RCC 7860 (cell line): ENCODE measurements at regions not wholly inside any gene's neighbourhood (a gene's known extent, or its start where the extent isn't known, plus 50 kb on each side); places are given as distances from the start of the nearest gene placed in this dataset.

Experiments
- DNase-seq: peaks from one replicate; pipeline ENCODE4 v3.0.0-alpha.2; 2015; ENCODE audit warnings: low spot score
- FAIRE-seq: peaks from 2 replicates; lab custom pipeline; 2012; peaks lifted over from hg19 to GRCh38; lab: Jason Lieb, UNC

DNA sequence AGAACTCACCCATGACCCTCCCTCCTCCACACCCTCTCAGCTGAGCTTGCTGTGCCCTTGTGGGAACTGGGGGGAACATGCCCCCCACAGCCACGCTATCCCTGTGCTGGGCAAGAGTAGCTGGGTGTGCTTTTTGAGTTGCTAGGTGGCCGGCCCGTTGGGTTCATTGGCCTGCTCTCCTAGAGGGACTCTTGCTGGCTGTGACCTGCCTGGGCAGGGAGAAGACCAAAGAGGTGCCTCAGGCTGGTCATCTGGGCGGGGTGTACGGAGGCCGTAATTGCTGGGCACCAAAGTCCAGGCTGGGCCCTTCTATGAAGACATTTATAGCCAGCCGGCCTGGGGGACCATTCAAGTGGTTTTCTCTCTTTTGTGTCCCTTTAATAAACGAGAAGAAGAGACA lies 138.3 kb upstream of the ZBTB40 start:
- FAIRE-seq = no peak
- DNase-seq = no peak

DNA sequence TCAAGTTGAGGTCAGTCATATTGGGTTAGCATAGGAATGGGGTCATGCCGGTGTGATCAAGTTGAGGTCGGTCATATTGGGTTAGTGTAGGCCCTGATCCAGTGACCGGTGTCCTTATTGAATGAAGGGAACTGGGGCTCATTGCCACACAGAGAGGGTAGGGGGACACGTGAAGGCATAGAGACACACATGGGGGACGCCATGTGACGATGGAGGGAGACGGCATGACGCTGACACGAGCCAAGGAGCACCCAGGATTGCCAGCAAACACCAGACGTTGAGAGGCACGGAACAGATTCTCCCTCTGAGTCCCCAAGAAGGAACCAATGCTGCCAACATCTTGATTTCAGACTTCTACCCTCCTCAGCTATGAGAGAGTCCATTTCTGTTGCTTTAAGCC lies 136.9 kb upstream of the ZBTB40 start:
- DNase-seq (no peak), FAIRE-seq (no peak)

DNA sequence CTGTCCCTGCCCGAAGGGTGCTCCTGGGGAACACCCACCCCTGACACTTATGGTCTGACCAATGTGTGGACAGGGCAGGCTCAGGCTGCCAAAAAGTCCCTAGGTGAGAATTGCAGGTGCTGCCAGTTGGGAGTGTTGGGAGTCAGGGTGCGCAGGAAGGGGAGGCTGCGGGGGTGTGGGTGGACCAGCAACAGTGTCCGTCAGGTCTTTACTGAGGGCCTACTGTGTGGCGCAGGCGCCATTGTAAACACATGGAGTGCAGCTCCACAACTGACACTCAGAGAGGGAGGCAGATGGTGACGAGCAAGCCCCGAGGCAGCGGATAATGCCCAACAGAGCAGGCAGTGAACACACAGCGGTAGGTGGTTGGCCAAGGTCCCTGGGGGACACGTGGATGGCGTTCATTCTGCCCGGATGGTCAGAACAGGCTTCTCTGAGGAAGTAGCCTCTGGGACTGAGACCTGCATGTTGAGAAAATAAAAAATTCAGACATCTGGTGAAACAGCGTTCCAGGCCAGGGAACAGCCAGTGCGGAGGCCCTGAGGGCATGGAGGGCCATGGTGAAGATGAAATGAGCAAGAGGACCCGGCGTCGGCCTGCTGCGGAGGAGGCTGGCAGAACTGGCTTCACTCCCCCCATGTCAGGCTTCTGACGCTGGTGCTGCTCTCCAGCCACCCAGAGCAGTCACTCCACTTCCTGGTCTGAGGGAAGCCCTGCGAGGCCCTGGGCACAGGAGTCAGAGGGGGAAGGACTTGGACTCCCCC lies 136.2 kb upstream of the ZBTB40 start:
- no peak for FAIRE-seq
- no peak for DNase-seq

DNA sequence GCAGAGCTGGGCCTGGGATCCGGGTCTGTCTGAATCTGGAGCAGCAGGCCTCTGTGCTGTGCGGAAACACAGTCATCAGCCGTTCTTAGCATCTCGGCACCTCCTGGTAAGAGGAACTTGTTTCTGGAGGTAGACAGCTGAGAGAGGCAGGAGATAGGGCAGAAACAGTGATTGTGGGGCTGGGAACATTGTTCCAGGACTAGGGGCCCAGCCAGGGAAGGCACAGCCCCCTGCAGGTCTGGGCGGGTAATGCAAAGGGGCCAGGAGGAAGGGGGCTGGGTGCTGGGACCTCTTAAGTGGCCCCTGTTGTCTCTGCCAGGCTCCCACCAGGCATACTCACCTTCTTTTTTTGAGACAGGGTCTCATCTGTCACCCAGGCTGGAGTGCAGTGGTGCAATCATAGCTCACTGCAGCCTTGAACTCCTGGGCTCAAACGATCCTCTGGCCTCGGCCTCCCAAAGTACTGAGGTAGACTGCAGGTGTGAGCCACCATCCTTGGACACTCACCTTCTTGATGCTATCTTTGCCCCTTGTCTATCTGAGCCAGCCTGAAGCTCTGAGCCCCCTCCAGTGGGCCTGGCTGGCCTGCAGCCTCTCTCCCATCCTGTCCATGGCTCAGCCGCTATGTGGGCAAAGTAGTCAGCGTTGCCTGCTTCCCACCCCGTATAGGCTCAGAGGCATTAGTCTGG lies 134.3 kb upstream of the ZBTB40 start:
- no peak for DNase-seq
- no peak for FAIRE-seq

DNA sequence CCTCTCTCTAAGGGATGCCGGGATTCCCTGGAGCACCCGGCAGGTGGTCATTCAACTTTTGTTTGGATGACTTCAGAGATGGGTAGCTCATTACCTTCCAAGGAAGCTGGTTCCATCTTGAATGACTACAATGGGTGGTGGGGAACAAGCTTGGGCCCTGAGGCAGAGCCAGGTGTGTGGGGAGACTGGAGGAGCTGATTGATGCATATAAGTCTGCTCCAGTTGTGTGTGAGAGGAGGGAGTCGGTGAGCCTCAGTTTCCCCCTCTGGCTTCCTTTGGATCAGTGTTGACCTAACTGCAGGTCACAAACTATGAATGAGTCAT lies 133.8 kb upstream of the ZBTB40 start:
- no peak for FAIRE-seq

DNA sequence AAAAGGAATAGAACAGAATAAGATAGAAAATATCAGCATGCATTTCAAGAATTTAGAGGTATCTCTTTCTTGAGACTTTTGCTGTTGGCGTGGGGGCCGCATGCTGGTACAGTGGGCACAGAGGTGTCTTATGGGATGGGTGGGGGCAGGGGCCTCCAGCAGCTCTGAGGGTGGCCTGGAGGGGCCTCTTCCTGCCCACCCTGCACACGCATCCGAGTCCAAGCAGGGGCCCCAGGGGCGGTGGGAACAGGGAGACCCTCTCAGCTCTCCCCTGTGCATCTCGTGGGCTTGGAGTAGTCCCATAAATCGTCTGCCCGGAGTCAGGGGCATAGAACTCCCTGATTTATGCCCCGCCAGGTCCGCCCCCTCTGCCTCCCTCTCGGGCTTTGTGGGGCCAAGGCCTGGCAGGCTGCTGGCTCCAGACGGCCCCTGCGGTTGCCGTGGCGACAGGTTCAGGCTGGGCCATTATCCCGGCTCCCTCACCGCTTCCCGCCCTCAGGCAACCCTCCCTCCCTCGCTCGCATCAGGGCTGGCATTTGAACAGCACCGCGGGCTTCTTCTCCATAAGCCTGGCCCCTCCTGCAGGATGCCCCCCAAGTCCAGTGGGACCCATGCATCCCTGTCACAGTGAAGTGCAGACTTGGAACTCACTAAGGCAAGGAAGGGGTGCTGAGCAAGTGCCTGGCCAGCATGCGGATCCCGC lies 133.2 kb upstream of the ZBTB40 start:
- no peak for DNase-seq

More for the DNA sequence above, 133.8 kb upstream of the ZBTB40 start:
- DNase-seq = no peak

DNA sequence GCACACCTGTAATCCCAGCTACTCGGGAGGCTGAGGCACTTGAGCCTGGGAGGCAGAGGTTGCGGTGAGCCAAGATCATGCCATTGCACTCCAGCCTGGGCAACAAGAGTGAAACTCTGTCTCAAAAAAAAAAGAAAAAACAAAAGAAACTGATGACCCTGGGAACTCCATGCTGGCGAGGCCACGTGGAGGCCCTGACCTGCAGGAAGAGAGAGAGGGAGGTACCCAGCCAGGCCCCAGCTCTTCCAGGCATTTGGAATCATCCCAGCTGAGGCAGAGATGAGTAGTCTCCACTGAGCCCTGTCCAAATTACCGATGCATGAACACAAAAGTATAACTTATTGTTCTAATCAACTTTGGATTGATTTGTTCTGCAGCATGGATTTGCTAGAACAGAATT lies 132.0 kb upstream of the ZBTB40 start:
- no peak for DNase-seq
- FAIRE-seq = no peak

More for the DNA sequence above, 133.2 kb upstream of the ZBTB40 start:
- FAIRE-seq = no peak

DNA sequence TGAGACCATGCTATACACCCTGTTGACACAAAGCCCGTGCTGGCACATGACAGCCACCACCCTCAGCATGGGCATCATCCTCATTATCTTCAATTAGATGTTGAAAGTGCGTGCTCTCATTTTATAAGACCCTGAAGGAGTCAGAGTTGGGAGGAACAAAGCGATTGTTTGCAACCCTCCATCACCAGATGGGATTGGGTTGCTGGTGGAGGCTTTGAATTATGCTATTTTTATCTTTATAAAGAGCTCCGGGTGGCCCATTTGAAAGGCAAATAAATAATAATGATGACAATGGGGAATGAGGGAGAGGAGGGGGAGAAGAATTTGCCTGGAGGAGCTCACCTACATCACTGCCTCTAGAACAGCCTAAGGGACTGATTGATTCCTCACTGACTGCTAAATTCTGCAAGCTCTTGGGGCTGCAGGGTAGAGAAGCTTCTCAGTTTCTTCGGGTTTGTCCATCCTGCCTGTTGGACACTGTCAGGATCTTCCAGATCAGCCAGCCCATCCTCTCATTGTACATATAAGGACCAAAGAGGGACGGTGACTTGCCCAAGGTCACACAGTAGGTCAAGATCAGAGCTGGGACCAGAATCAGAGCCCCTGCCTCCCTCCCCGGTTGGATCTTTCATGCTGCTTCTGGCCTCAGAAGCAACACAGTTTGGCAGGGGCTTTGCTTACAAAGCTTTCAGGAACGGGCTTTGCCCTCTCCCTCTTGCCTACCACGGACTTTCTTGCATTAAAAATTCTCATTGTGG lies 130.9 kb upstream of the ZBTB40 start:
- DNase-seq = no peak
- FAIRE-seq = no peak

DNA sequence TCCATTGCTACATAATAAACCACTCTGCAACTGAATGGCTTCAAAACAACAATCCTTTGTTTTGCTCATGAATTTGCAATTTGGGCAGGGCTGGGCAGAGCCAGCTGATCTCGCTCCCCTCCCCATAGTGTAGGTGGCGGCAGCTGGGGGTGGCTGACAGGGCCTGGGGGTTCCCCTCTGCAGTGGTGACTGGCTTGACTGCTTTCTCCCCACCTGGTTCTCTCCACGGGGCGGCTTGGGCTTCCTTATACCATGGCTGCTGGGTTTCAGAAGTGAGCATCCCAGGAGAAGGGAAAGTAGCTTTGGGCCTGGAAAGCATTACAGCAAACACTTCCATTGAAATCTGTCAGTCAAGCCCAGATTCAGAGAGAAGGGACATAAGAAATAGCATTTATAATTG lies 129.7 kb upstream of the ZBTB40 start:
- FAIRE-seq (no peak), DNase-seq (no peak)

DNA sequence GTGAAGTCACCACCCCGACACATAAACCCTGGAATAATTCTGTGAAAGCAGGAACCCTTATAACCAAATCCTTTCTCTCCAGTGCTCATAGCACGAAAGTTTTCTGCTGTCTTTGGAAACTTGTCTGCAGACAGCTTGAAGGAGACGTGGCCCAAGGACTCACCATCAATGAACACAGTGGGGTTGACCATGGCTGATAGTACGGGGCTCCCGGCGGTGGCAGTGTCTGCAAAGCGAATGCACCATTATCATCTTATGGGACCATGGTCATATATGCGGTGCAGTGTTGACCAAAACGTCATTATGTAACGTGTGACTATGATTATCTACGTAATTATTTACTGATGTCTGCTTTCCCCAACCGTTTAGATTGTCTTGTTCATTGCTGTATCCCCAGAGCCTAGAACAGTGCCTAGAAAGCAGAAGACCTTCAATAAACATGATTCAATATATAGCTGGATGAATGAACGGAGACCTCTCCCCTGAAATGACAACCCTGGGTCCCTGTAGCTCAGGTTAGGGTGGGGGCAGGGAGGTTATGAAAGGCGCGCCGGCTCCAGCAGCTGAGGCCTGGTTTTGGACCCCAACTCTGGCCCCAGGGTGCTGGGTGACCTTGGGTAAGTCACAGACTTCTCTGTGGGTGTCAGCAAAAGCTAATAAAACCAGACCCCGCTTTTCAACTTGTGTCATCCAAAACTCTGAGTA lies 128.4 kb upstream of the ZBTB40 start:
- DNase-seq (no peak), FAIRE-seq (no peak)

DNA sequence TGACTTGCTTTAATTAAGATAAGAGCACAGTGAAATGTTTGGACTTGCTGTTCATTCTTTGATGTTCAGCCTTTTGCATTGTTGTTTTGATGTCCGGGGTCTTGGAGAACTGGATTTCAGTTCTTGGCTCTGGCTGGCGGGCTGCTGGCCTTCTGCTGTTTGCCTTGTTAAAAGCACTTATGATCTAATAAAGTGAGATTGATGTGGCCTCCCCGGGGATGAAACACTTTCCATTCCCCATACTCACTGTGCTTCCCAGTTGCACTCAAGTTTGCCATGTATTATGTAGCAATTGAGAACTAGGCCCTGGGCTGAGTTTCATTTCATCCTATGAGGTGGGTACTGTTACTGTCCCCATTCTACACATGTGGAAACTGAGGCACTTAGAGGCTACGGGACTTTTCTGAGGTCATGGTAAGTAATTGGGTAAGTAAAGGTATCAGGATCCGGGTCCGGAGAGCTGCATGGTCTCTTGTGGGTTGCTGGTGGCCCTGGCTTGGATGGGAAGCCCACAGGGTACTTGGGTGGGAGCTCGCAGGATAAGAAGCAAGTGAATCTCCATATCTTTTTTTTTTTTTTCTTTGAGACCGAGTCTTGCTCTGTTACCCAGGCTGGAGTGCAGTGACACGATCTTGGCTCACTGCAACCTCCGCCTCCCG lies 127.7 kb upstream of the ZBTB40 start:
- FAIRE-seq (no peak), DNase-seq (no peak)

DNA sequence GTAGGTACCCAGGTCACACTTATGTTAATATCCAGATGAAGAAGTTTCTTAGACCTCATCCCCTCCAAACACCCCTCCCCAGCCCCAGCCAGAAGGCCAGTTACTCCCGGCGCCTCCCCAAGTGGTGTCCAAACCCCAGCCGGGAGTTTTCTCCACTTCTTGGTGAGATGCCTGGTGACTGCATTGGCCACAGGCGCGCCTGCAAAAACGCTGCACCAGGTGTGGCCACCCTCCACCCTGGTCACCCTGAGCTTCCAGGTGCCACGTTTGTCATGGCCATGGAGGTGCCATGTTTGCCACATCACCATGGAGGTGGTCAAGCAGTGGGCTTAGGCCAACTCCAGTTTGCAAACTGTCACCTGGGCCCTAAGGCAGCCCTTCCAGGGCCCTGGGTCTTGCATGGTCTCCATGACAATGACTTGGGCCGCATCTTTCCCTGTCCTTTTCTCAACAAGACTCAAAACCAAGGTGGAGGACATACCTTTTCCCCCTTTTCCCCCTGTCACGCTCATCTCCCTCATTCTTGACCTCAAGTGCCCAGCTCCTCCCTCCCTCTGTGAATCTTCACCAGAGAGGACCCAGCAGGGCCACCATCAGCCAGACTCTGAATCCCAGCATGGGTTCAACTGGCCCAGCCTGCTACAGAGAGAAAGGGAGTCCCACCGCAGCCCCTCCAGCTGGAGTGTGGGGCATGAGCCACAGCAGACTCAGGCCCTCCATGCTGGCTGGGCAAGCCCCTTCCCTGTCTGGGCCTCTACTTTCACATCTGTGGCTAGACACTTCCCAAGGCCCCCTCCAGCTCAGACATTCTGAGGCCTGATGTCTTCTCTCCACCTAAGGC lies 125.9 kb upstream of the ZBTB40 start:
- no peak for DNase-seq
- no peak for FAIRE-seq

DNA sequence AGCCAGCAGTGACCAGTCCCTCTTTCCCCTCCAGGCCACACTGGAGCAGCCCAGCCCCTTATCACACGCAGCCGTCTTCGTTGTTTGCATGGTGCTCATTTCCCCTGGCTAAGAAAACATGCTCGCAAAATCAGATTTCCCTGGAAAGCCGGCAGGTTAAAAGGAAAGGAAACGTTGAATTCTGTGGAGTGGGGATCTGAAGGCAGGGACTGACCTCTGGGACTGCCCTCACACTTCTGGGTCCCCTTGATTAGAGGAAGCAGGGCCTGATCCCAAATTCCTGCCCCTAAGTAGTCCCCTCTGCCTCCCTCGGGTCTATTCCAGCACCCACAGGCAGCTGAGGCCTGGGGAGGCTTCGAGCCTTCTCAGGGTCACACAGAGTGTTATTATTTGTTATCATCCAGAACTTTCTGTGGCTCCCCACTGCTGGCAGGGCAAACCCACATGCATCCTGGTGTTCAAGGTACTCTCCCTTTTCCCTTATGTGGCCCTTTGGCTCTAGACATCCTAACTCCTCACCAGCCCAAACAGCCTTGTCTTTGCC lies 125.2 kb upstream of the ZBTB40 start:
- no peak for FAIRE-seq
- DNase-seq = no peak

DNA sequence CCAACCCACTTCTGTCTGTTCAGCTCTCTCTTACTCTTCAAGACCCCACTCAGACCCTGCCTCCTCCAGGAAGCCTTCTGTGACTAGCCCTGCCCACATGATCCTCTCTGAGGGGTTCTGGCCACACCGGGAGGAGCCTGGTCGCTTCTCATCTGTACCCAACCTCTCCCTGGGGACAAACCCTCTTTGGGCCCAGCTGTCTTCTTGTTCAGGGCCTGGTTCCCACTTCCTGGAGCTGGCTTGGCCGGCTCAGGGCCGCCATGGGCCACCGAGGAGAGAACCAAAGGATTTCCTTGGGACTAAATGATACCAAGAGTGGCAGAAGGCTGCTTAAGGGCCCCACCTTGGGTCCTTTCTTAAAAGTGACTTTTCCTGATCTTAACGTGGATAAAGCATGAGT lies 124.7 kb upstream of the ZBTB40 start:
- FAIRE-seq (no peak), DNase-seq (no peak)

DNA sequence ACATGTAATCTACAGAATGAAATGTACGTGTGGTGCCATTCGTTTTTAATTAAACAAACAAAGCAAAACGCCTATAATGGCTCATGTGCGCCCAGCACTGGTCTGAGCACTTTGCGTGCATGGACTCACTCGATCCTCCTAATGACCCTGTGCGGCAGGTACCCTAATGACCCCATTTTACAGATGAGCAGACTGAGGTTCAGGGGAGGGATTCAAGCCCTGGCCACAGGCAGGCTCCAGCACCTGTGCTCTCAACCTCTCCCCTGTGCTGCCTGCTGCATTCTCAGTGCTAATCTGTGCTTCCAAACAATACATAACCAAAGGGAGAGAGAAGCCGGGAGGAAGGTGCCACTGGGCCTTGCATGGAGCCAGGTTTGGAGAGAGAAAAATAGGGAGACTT lies 124.2 kb upstream of the ZBTB40 start:
- no peak for DNase-seq
- no peak for FAIRE-seq

DNA sequence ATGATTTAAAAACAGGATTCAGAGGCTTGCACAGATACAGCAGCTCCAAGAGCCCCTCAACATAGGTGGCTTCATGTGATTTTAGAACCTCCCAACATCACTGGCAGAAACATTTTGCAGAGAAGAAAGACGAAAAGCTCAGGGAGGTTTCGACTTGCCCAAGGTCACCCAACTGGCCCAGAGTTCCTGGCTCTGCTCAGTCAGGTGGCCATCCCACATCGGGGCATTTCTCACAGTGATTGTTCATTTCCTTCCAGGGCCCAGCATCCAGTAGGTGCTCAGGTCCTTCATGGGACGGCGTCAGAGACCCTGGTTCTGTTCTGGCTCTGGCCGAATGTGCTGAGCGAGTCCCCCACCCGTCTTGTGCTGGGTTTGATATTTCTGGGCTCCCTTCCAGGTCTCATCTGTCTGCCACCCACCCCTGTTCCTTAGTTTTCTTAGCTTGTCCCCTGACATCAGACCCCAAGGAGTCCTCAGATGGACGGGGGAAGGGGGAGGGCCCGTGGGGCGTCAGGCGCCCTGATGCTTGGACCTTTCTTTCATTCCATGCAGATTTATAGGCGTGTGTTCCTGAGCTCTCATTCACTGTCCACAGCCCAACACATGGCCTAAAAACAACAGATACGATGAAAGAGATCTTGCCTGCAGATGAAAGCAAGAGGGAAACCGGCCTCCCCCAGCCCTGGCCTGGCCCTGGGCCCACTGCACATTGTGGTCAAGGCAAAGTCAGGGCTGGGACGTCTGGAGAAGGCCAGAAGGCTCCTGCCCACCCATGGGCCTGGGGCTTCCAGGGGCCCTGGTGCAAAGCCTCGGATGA lies 123.1 kb upstream of the ZBTB40 start:
- DNase-seq (no peak), FAIRE-seq (no peak)

DNA sequence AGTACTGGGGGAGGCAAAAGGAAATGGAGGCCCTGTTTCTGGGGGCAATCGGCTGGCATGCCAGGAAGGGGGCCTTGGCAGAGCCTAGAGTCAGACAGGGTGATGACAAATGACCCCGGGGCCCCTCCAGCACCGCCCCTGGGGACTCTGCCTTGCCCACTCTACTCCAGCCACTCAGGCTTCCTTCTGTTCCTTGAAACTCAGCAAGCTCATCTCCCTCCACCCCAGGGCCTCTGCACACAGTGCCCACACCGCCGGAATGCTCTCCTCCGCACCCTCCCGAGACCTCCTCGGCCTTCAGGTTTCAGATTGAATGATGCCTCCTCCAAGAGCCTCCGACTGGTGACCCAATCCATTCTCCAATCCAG lies 122.5 kb upstream of the ZBTB40 start:
- DNase-seq = no peak
- FAIRE-seq = no peak

DNA sequence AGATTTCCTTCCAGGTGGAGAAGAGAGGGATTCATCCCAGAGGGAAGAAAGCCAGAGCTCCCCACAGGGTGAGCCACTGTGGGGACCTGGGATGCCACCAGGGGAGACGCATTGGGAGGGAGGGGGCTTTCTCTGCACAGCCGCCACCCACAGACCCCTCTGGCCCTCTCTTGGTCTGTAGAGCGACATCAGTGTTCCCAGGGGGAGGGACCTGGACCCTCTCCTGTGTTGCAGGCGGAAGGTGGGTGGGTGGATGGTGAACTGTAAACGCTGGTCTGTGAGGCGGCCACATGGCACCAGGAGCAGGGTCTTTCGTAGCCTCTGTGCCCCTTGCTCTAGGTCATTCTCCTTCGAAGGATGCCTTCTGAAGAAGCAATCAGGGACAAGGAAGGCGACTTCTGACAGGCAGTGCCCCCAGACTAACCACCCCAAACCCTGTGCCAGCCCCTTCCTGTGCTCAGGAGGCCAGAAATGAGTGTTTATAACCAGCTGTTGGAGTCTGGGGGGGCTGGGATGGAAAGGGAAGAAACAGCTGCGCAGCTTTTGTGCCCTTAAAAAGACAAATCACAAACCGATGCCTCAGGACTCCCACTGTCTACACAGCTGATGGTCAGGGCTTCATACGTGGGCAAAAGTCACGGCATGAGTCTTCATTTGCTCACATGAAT lies 121.4 kb upstream of the ZBTB40 start:
- no peak for FAIRE-seq
- DNase-seq = no peak
